HG03103 (cell line): ENCODE measurements at regions not wholly inside any gene's neighbourhood (a gene's known extent, or its start where the extent isn't known, plus 50 kb on each side); places are given as distances from the start of the nearest gene placed in this dataset.
"Not testable (repeated sequence)": the region's sequence is repeated elsewhere in the genome, so short reads cannot be mapped to it uniquely, and the experiment has no call there.

Source experiments
- ATAC-seq: cut with Tn5 transposase; IDR thresholded peaks from one replicate; pipeline ENCODE4 v1.9.1; 2021; ENCODE audit warnings: low read depth; ENCODE audit not compliant: unreplicated experiment

GRCh38 chr2:195367809-195368208, 289.2 kb upstream of the SLC39A10 start:
- ATAC-seq, result no peak

- no peak for ATAC-seq
Measured at GRCh38 chr2:195364015-195364965, 292.7 kb upstream of the SLC39A10 start.

GRCh38 chr2:195363496-195363895, 293.5 kb upstream of the SLC39A10 start:
- ATAC-seq, result no peak

GRCh38 chr2:195360242-195360641, 296.8 kb upstream of the SLC39A10 start:
- ATAC-seq, result no peak

- no peak for ATAC-seq
Measured at GRCh38 chr2:195359043-195359735, 297.8 kb upstream of the SLC39A10 start.

- ATAC-seq, result no peak
Measured at GRCh38 chr2:195356920-195357440, 300.0 kb upstream of the SLC39A10 start.

- ATAC-seq, result no peak
Measured at GRCh38 chr2:195356026-195356425, 301.0 kb upstream of the SLC39A10 start.

GRCh38 chr2:195352581-195352980, 304.4 kb upstream of the SLC39A10 start:
- ATAC-seq, result no peak

- ATAC-seq, result no peak
Measured at GRCh38 chr2:195343942-195344530, 313.0 kb upstream of the SLC39A10 start.

- ATAC-seq, result peak; percentile 71
Measured at GRCh38 chr2:195343540-195343939, 313.5 kb upstream of the SLC39A10 start.

- ATAC-seq, result no peak
Measured at GRCh38 chr2:195342061-195342460, 315.0 kb upstream of the SLC39A10 start.

- no peak for ATAC-seq
Measured at GRCh38 chr2:195338856-195339255, 318.2 kb upstream of the SLC39A10 start.

- no peak for ATAC-seq
Measured at GRCh38 chr2:195337597-195337996, 319.4 kb upstream of the SLC39A10 start.

- no peak for ATAC-seq
Measured at GRCh38 chr2:195333869-195334268, 323.2 kb upstream of the SLC39A10 start.

GRCh38 chr2:195331966-195332365, 325.1 kb upstream of the SLC39A10 start:
- no peak for ATAC-seq

GRCh38 chr2:195331129-195331528, 325.9 kb upstream of the SLC39A10 start:
- no peak for ATAC-seq

GRCh38 chr2:195330513-195330956, 326.5 kb upstream of the SLC39A10 start:
- peak; percentile 52 for ATAC-seq

GRCh38 chr2:195329784-195330183, 327.2 kb upstream of the SLC39A10 start:
- not testable (repeated sequence) for ATAC-seq

- no peak for ATAC-seq
Measured at GRCh38 chr2:195326537-195326936, 330.5 kb upstream of the SLC39A10 start.

GRCh38 chr2:195322324-195322723, 334.7 kb upstream of the SLC39A10 start:
- ATAC-seq, result no peak

GRCh38 chr2:195320413-195320973, 336.5 kb upstream of the SLC39A10 start:
- ATAC-seq, result no peak
